Caco-2 (cell line): ENCODE measurements at regions not wholly inside any gene's neighbourhood (a gene's known extent, or its start where the extent isn't known, plus 50 kb on each side); places are given as distances from the start of the nearest gene placed in this dataset.

Experiments used
- BruUV-seq: library from RNA; stranded (reverse); fragments of 400-500 nt; replicated peaks from 2 replicates; lab custom pipeline; 2021; lab: Mats Ljungman, UMichigan
- CTCF ChIA-PET: fragments of 300-600 bp; sonication (Branson Sonifier 250); formaldehyde crosslinking; loops from one replicate; lab custom pipeline; 2022; ENCODE audit warnings: antibody characterized with exemption; lab: Charles Lee
- POLR2A ChIA-PET: fragments of 300-600 bp; sonication (Branson Sonifier 250); formaldehyde crosslinking; loops from one replicate; lab custom pipeline; 2022; ENCODE audit warnings: antibody characterized with exemption; lab: Charles Lee
- DNase-seq, 2 experiments: peaks; one replicate each; pipeline versions ENCODE4 v3.0.0 to v3.0.0-alpha.2; 2020 to 2022
- H3K27me3 ChIP-seq: replicated peaks from 2 replicates; pipeline ENCODE4 v1.6.0; 2011; ENCODE audit warnings: low read length; ENCODE audit not compliant: control insufficient read depth, insufficient read depth
- H3K36me3 ChIP-seq: 2 replicates; pipeline ENCODE4 v1.5.1; 2011; ENCODE audit warnings: low read length; ENCODE audit not compliant: control insufficient read depth, insufficient read depth
- H3K4me1 ChIP-seq: fragments of 250-450 bp; sonication (Bioruptor Pico); 2 replicates; pipeline ENCODE4 v1.5.1; 2020; ENCODE audit warnings: mild to moderate bottlenecking
- H3K4me3 ChIP-seq: 2 replicates; pipeline ENCODE4 v1.5.1; 2011; ENCODE audit warnings: low read depth, mild to moderate bottlenecking, control low read depth, low read length
- H3K9me3 ChIP-seq: fragments of 250-450 bp; sonication (Bioruptor Pico); 2 replicates; pipeline ENCODE4 v1.5.1; 2020; ENCODE audit warnings: mild to moderate bottlenecking, moderate library complexity
- H3K27ac Mint-ChIP-seq: one replicate; pipeline ENCODE4 v1.8.0; 2022; ENCODE audit warnings: mixed read lengths; ENCODE audit not compliant: unreplicated experiment
- H3K27me3 Mint-ChIP-seq: one replicate; pipeline ENCODE4 v1.8.0; 2022; ENCODE audit warnings: mixed read lengths; ENCODE audit not compliant: insufficient read depth, unreplicated experiment
- H3K36me3 Mint-ChIP-seq: one replicate; pipeline ENCODE4 v1.8.0; 2022; ENCODE audit warnings: mild to moderate bottlenecking, mixed read lengths; ENCODE audit not compliant: insufficient read depth, unreplicated experiment
- H3K4me1 Mint-ChIP-seq: one replicate; pipeline ENCODE4 v1.8.0; 2022; ENCODE audit warnings: low read depth, mixed read lengths; ENCODE audit not compliant: unreplicated experiment
- H3K4me3 Mint-ChIP-seq: one replicate; pipeline ENCODE4 v1.8.0; 2022; ENCODE audit warnings: mild to moderate bottlenecking, moderate library complexity, mixed read lengths; ENCODE audit not compliant: unreplicated experiment
- H3K9me3 Mint-ChIP-seq: one replicate; pipeline ENCODE4 v1.8.0; 2022; ENCODE audit warnings: mixed read lengths; ENCODE audit not compliant: unreplicated experiment
- CTCF ChIP-seq, 2 experiments: fragments of 200-600 bp in 1 of 2; IDR thresholded peaks; 1 replicate in 1 of 2; 2 replicates in 1 of 2; pipeline versions ENCODE4 v1.5.1 to v1.8.0; 2011 to 2022; ENCODE audit warnings: antibody characterized with exemption in 1 of 2, control low read depth in 1 of 2, inconsistent platforms in 1 of 2, low read depth in 1 of 2, low read length in 1 of 2, mild to moderate bottlenecking in 1 of 2, moderate library complexity in 1 of 2; ENCODE audit not compliant: insufficient read depth in 1 of 2, severe bottlenecking in 1 of 2, unreplicated experiment in 1 of 2
- intact Hi-C: fragments of 100-400 bp; cut with micrococcal nuclease; formaldehyde crosslinking; loops from one replicate; pipeline ENCODE4 v1.10.0; 2022; ENCODE audit not compliant: unreplicated experiment

- Mint-ChIP-seq H3K9me3 (no peaks in the 10 kb centered on the region), H3K27ac (no peak overlapping the region), H3K4me3 (no peak overlapping the region), H3K36me3 (no peaks in the 10 kb centered on the region), H3K4me1 (no peaks in the 10 kb centered on the region), H3K27me3 (peaks cover 7% of the 10 kb centered on the region)
- ChIA-PET POLR2A (no interaction called here), CTCF (no interaction called here)
- no peak for TF ChIP-seq CTCF (IDR thresholded peaks at IDR 0.05; ENCODE audit: insufficient read depth in 1 of 2, low read depth in 1 of 2, low read length in 1 of 2, severe bottlenecking in 1 of 2, unreplicated experiment in 1 of 2)
- no peak for DNase-seq
- no TSS peak for BruUV-seq
- intact Hi-C loops = no loop called here
- H3K36me3 ChIP-seq = no peaks in the 10 kb centered on the region
- no peaks in the 10 kb centered on the region for H3K4me1 ChIP-seq
- no peak overlapping the region for H3K4me3 ChIP-seq
- H3K9me3 ChIP-seq = no peaks in the 10 kb centered on the region
- no peaks in the 10 kb centered on the region for H3K27me3 ChIP-seq
These were observed 611.6 kb upstream of the FZD8 start for GRCh38 chr10:36253731-36254130.

GRCh38 chr10:36251068-36251467 is 609.0 kb upstream of the FZD8 start:
- Mint-ChIP-seq H3K36me3 (no peaks in the 10 kb centered on the region), H3K27me3 (peaks cover 11% of the 10 kb centered on the region), H3K27ac (no peak overlapping the region), H3K4me1 (no peaks in the 10 kb centered on the region), H3K4me3 (no peak overlapping the region), H3K9me3 (no peaks in the 10 kb centered on the region)
- no peaks in the 10 kb centered on the region for H3K36me3 ChIP-seq
- no peaks in the 10 kb centered on the region for H3K27me3 ChIP-seq
- TF ChIP-seq CTCF (IDR thresholded peaks at IDR 0.05; ENCODE audit: insufficient read depth in 1 of 2, low read depth in 1 of 2, low read length in 1 of 2, severe bottlenecking in 1 of 2, unreplicated experiment in 1 of 2) = no peak
- intact Hi-C loops = no loop called here
- no TSS peak for BruUV-seq
- H3K4me3 ChIP-seq = no peak overlapping the region
- H3K4me1 ChIP-seq = no peaks in the 10 kb centered on the region
- DNase-seq = no peak
- no peaks in the 10 kb centered on the region for H3K9me3 ChIP-seq
- CTCF ChIA-PET = no interaction called here
- POLR2A ChIA-PET = no interaction called here

GRCh38 chr10:36248304-36248981 is 606.3 kb upstream of the FZD8 start:
- no peaks in the 10 kb centered on the region for H3K4me1 Mint-ChIP-seq
- ChIA-PET POLR2A (no interaction called here), CTCF (interaction anchor here (0.6 kb wide), 1 partner anchor 546 kb away, joined by 6 read pairs; no protein-coding TSS in a partner anchor)
- Histone ChIP-seq H3K4me1 (no peaks in the 10 kb centered on the region), H3K36me3 (no peaks in the 10 kb centered on the region), H3K4me3 (no peak overlapping the region), H3K27me3 (no peaks in the 10 kb centered on the region), H3K9me3 (no peaks in the 10 kb centered on the region)
- peaks cover 10% of the 10 kb centered on the region for H3K27me3 Mint-ChIP-seq
- no peaks in the 10 kb centered on the region for H3K9me3 Mint-ChIP-seq
- DNase-seq = no peak
- no peak overlapping the region for H3K27ac Mint-ChIP-seq
- H3K36me3 Mint-ChIP-seq = no peaks in the 10 kb centered on the region
- intact Hi-C loops = no loop called here
- H3K4me3 Mint-ChIP-seq = no peak overlapping the region
- BruUV-seq = no TSS peak
- no peak for TF ChIP-seq CTCF (IDR thresholded peaks at IDR 0.05; ENCODE audit: insufficient read depth in 1 of 2, low read depth in 1 of 2, low read length in 1 of 2, severe bottlenecking in 1 of 2, unreplicated experiment in 1 of 2)
